ENCODE measurements at regions not wholly inside any gene's neighbourhood (a gene's known extent, or its start where the extent isn't known, plus 50 kb on each side); places are given as distances from the start of the nearest gene placed in this dataset.

GRCh38 chr14:87503711-87504110, 489.3 kb downstream of the GALC start:
- DNase-seq, result peak; percentile 17

- DNase-seq, result no peak
Observed at GRCh38 chr14:87497301-87497700, 495.7 kb downstream of the GALC start.

GRCh38 chr14:87494010-87494409, 499.0 kb downstream of the GALC start:
- no peak for DNase-seq

GRCh38 chr14:87492561-87492960, 500.4 kb downstream of the GALC start:
- DNase-seq, result no peak

GRCh38 chr14:87491816-87492215, 501.2 kb downstream of the GALC start:
- no peak for DNase-seq

GRCh38 chr14:87489196-87489819, 503.7 kb downstream of the GALC start:
- DNase-seq, result no peak

- no peak for DNase-seq
Observed at GRCh38 chr14:87483271-87484260, 509.4 kb downstream of the GALC start.

GRCh38 chr14:87468531-87468930, 524.5 kb downstream of the GALC start:
- no peak for DNase-seq

GRCh38 chr14:87467578-87467977, 525.4 kb downstream of the GALC start:
- no peak for DNase-seq

GRCh38 chr14:87465770-87466169, 527.2 kb downstream of the GALC start:
- DNase-seq, result no peak

GRCh38 chr14:87461704-87462103, 531.3 kb downstream of the GALC start:
- DNase-seq, result peak; percentile 14

GRCh38 chr14:87457720-87458119, 535.3 kb downstream of the GALC start:
- DNase-seq, result no peak

- no peak for DNase-seq
Observed at GRCh38 chr14:87450193-87450592, 542.8 kb downstream of the GALC start.

- no peak for DNase-seq
Observed at GRCh38 chr14:87449016-87449415, 544.0 kb downstream of the GALC start.

- no peak for DNase-seq
Observed at GRCh38 chr14:87443787-87444186, 549.2 kb downstream of the GALC start.

GRCh38 chr14:87443039-87443438, 549.9 kb downstream of the GALC start:
- DNase-seq, result no peak

- no peak for DNase-seq
Observed at GRCh38 chr14:87437158-87437557, 555.8 kb downstream of the GALC start.

GRCh38 chr14:87434680-87435079, 558.3 kb downstream of the GALC start:
- DNase-seq, result no peak

- DNase-seq, result no peak
Observed at GRCh38 chr14:87434011-87434410, 559.0 kb downstream of the GALC start.

GRCh38 chr14:87432698-87433097, 560.3 kb downstream of the GALC start:
- no peak for DNase-seq

- DNase-seq, result no peak
Observed at GRCh38 chr14:87430810-87431209, 562.2 kb downstream of the GALC start.

- DNase-seq, result no peak
Observed at GRCh38 chr14:87430214-87430613, 562.8 kb downstream of the GALC start.

GRCh38 chr14:87419925-87420324, 573.1 kb downstream of the GALC start:
- DNase-seq, result no peak

- DNase-seq, result no peak
Observed at GRCh38 chr14:87411370-87411769, 581.6 kb downstream of the GALC start.

All from NCI-H345 (cell line).